H1 (cell line): ENCODE measurements at regions not wholly inside any gene's neighbourhood (a gene's known extent, or its start where the extent isn't known, plus 50 kb on each side); places are given as distances from the start of the nearest gene placed in this dataset.
"Not testable (repeated sequence)": the region's sequence is repeated elsewhere in the genome, so short reads cannot be mapped to it uniquely, and the experiment has no call there.

Experiments
- CTCF ChIA-PET: fragments of 300-600 bp; sonication (Branson Sonifier 250); formaldehyde crosslinking; loops from one replicate; lab custom pipeline; 2021; ENCODE audit not compliant: partially characterized antibody; lab: Charles Lee
- POLR2A ChIA-PET: fragments of 300-600 bp; sonication (Branson Sonifier 250); formaldehyde crosslinking; loops from one replicate; lab custom pipeline; 2021; ENCODE audit warnings: inconsistent platforms; ENCODE audit not compliant: partially characterized antibody; lab: Charles Lee
- DNase-seq, 2 experiments: peaks; one replicate each; pipeline versions ENCODE4 v3.0.0 to v3.0.0-alpha.2; 2010 to 2022; ENCODE audit warnings: low spot score in 2 of 2, low read depth in 1 of 2, mixed read lengths in 1 of 2
- FAIRE-seq: peaks from 2 replicates; lab custom pipeline; 2011; peaks lifted over from hg19 to GRCh38; lab: Jason Lieb, UNC
- H2AFZ ChIP-seq: 2 replicates; pipeline ENCODE4 v1.8.1; 2012; ENCODE audit warnings: low read length, inconsistent platforms
- H2AK5ac ChIP-seq: 2 replicates; pipeline ENCODE4 v1.6.1; 2013; ENCODE audit warnings: low read depth, low read length
- H2BK120ac ChIP-seq: replicated peaks from 2 replicates; pipeline ENCODE3; 2013; ENCODE audit warnings: low read depth, low read length, inconsistent platforms
- H2BK12ac ChIP-seq: 2 replicates; pipeline ENCODE4 v1.6.1; 2013; ENCODE audit warnings: low read depth, low read length
- H2BK15ac ChIP-seq: 2 replicates; pipeline ENCODE4 v1.6.1; 2013; ENCODE audit warnings: low read length
- H2BK20ac ChIP-seq: 2 replicates; pipeline ENCODE4 v1.6.1; 2013; ENCODE audit warnings: low read length
- H2BK5ac ChIP-seq: 2 replicates; pipeline ENCODE4 v1.6.1; 2013; ENCODE audit warnings: low read depth, low read length
- H3K14ac ChIP-seq: 2 replicates; pipeline ENCODE4 v1.6.1; 2013; ENCODE audit warnings: inconsistent platforms; ENCODE audit not compliant: insufficient read length
- H3K18ac ChIP-seq: 2 replicates; pipeline ENCODE4 v1.6.1; 2013; ENCODE audit warnings: low read length; ENCODE audit errors: extremely low read depth
- H3K23ac ChIP-seq: 2 replicates; pipeline ENCODE4 v1.6.1; 2013; ENCODE audit warnings: inconsistent platforms; ENCODE audit not compliant: insufficient read length
- H3K23me2 ChIP-seq: 2 replicates; pipeline ENCODE4 v1.6.1; 2013; ENCODE audit warnings: low read depth, low read length
- H3K27ac ChIP-seq: 2 replicates; pipeline ENCODE4 v1.6.1; 2011; ENCODE audit warnings: low read depth, low read length, inconsistent platforms
- H3K27me3 ChIP-seq, 4 experiments: replicated peaks in 1 of 4; 1 replicate in 1 of 4; 2 replicates in 3 of 4; pipeline versions ENCODE4 v1.6.1 to v1.8.1; 2011 to 2013; ENCODE audit warnings: low read length in 3 of 4, mild to moderate bottlenecking in 3 of 4, inconsistent platforms in 2 of 4, mixed read lengths in 2 of 4, moderate library complexity in 1 of 4; ENCODE audit not compliant: control insufficient read depth in 3 of 4, insufficient read depth in 3 of 4; ENCODE audit errors: extremely low read depth in 1 of 4
- H3K36me3 ChIP-seq, 4 experiments: 2 replicates each; pipeline versions ENCODE4 v1.6.1 to v1.8.1; 2011 to 2013; ENCODE audit warnings: mild to moderate bottlenecking in 4 of 4, low read length in 3 of 4, moderate library complexity in 2 of 4, control low read depth in 1 of 4, inconsistent platforms in 1 of 4; ENCODE audit not compliant: insufficient read depth in 4 of 4, control insufficient read depth in 2 of 4
- H3K4ac ChIP-seq: replicated peaks from 2 replicates; pipeline ENCODE3; 2013; ENCODE audit warnings: low read length, low read depth, mixed read lengths, inconsistent platforms; ENCODE audit not compliant: insufficient read length
- H3K4me1 ChIP-seq, 4 experiments: replicated peaks in 1 of 4; 1 replicate in 1 of 4; 2 replicates in 3 of 4; pipeline versions ENCODE4 v1.6.1 to v1.8.1; 2011 to 2013; ENCODE audit warnings: low read length in 3 of 4, inconsistent platforms in 2 of 4, mixed read lengths in 1 of 4; ENCODE audit not compliant: insufficient read depth in 4 of 4, control insufficient read depth in 3 of 4
- H3K4me2 ChIP-seq, 2 experiments: 2 replicates each; pipeline versions ENCODE4 v1.6.1 to v1.8.1; 2011 to 2013; ENCODE audit warnings: low read depth in 2 of 2, low read length in 2 of 2, control low read depth in 1 of 2, inconsistent platforms in 1 of 2, mild to moderate bottlenecking in 1 of 2; ENCODE audit not compliant: insufficient read depth in 1 of 2
- H3K4me3 ChIP-seq, 4 experiments: fragments of 200-600, 300-600 bp in 1 of 4; sonication (generic), shearing (Covaris generic), sonication (Bioruptor Twin) in 1 of 4; 2 replicates each; pipeline versions ENCODE4 v1.5.1 to v1.8.1; 2011 to 2016; ENCODE audit warnings: low read length in 4 of 4, low read depth in 3 of 4, control low read depth in 2 of 4, inconsistent platforms in 2 of 4, mild to moderate bottlenecking in 2 of 4, mixed read lengths in 1 of 4, moderate library complexity in 1 of 4; ENCODE audit not compliant: insufficient read depth in 2 of 4; ENCODE audit errors: extremely low read depth in 1 of 4
- H3K56ac ChIP-seq: replicated peaks from 2 replicates; pipeline ENCODE3; 2013; ENCODE audit warnings: low read depth, mild to moderate bottlenecking, mixed read lengths, low read length, inconsistent platforms; ENCODE audit not compliant: insufficient read length
- H3K79me1 ChIP-seq: 2 replicates; pipeline ENCODE4 v1.6.1; 2013; ENCODE audit warnings: low read depth, low read length, control low read depth
- H3K79me2 ChIP-seq, 2 experiments: 2 replicates each; pipeline versions ENCODE4 v1.6.1 to v1.8.1; 2012 to 2013; ENCODE audit warnings: low read length in 2 of 2, mild to moderate bottlenecking in 2 of 2, inconsistent platforms in 1 of 2; ENCODE audit not compliant: insufficient read depth in 2 of 2, control insufficient read depth in 1 of 2
- H3K9ac ChIP-seq, 4 experiments: replicated peaks in 1 of 4; 1 replicate in 1 of 4; 2 replicates in 3 of 4; pipeline versions ENCODE4 v1.6.1 to v1.8.1; 2011 to 2013; ENCODE audit warnings: low read depth in 3 of 4, low read length in 3 of 4, control low read depth in 2 of 4, mild to moderate bottlenecking in 2 of 4, moderate library complexity in 2 of 4, inconsistent platforms in 1 of 4; ENCODE audit errors: extremely low read depth in 1 of 4
- H3K9me3 ChIP-seq, 2 experiments: 2 replicates each; pipeline versions ENCODE4 v1.6.1 to v1.8.1; 2012 to 2013; ENCODE audit warnings: mild to moderate bottlenecking in 2 of 2, moderate library complexity in 2 of 2, control low read depth in 1 of 2, inconsistent platforms in 1 of 2, low read depth in 1 of 2, low read length in 1 of 2, mixed read lengths in 1 of 2; ENCODE audit not compliant: insufficient read depth in 2 of 2
- H4K20me1 ChIP-seq, 2 experiments: replicated peaks in 1 of 2; 2 replicates each; pipeline versions ENCODE3 to v1.8.1; 2011 to 2013; ENCODE audit warnings: inconsistent platforms in 2 of 2, low read length in 2 of 2, mild to moderate bottlenecking in 1 of 2; ENCODE audit not compliant: insufficient read depth in 2 of 2, control insufficient read depth in 1 of 2
- H4K5ac ChIP-seq: 2 replicates; pipeline ENCODE4 v1.6.1; 2013; ENCODE audit warnings: low read length, low read depth, mixed read lengths, inconsistent platforms; ENCODE audit not compliant: insufficient read length
- H4K8ac ChIP-seq: 2 replicates; pipeline ENCODE4 v1.8.0; 2013; ENCODE audit warnings: mild to moderate bottlenecking, moderate library complexity, low read length, inconsistent platforms; ENCODE audit not compliant: insufficient read depth; ENCODE audit errors: extremely low read depth
- H4K91ac ChIP-seq: replicated peaks from 2 replicates; pipeline ENCODE3; 2013; ENCODE audit warnings: low read length, mixed read lengths, inconsistent platforms; ENCODE audit not compliant: insufficient read length
- WGBS, 2 experiments: shearing (Covaris generic) in 1 of 2; methylation state at CpG; one replicate each; pipeline versions ENCODE4 v1.1.6 to v1.1.7; 2013 to 2015; ENCODE audit warnings: low lambda C conversion rate in 2 of 2, mixed read lengths in 2 of 2, inconsistent platforms in 1 of 2, low coverage in 1 of 2, missing lambda C conversion rate in 1 of 2; ENCODE audit not compliant: insufficient replicate concordance in 2 of 2, insufficient coverage in 1 of 2, insufficient read length in 1 of 2; ENCODE audit errors: extremely low coverage in 1 of 2, missing lambda C conversion rate in 1 of 2; 5-methylcytosine and 5-hydroxymethylcytosine counted together

DNA sequence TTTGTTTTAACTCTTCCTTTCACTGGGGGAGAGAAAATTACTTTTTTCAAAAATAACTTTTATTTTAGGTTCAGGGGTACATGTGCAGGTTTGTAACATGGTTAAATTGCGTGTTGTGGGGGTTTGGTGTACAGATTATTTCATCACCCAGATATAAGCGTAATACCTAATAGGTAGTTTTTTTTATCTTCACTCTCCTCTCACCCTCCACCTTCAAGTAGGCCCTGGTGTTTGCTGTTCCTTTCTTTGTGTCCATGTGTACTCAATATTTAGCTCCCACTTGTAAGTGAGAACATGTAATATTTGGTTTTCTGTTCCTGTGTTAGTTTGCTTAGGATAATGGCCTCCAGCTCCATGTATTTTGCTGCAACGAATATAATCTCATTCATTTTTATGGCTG lies 389.5 kb upstream of the PCSK5 start:
- H2AFZ ChIP-seq, H4K91ac ChIP-seq, H3K27ac ChIP-seq, H2BK5ac ChIP-seq, H2BK12ac ChIP-seq, FAIRE-seq, H3K27me3 ChIP-seq, H4K8ac ChIP-seq, H3K56ac ChIP-seq, H2BK120ac ChIP-seq, H3K18ac ChIP-seq, H3K4ac ChIP-seq, POLR2A ChIA-PET, H3K9ac ChIP-seq, H2BK15ac ChIP-seq, H3K79me2 ChIP-seq, H3K4me1 ChIP-seq, H3K79me1 ChIP-seq, H2BK20ac ChIP-seq, H3K9me3 ChIP-seq, DNase-seq, H3K23me2 ChIP-seq, H4K5ac ChIP-seq, H3K4me3 ChIP-seq, H3K4me2 ChIP-seq, H4K20me1 ChIP-seq, H3K14ac ChIP-seq, H3K23ac ChIP-seq, H3K36me3 ChIP-seq, H2AK5ac ChIP-seq: not testable (repeated sequence)
- CTCF ChIA-PET, result interaction anchor here (0.6 kb wide), 2 partner anchors 162 to 440 kb away, joined by 3 read pairs; no protein-coding TSS in a partner anchor
- 88% methylated on average over 3 of the region's 3 CpGs; no CpG with 5 or more reads in 1 of the 2 experiments for WGBS, 2 experiments
